ENCODE measurements at regions not wholly inside any gene's neighbourhood (a gene's known extent, or its start where the extent isn't known, plus 50 kb on each side); places are given as distances from the start of the nearest gene placed in this dataset.

DNA sequence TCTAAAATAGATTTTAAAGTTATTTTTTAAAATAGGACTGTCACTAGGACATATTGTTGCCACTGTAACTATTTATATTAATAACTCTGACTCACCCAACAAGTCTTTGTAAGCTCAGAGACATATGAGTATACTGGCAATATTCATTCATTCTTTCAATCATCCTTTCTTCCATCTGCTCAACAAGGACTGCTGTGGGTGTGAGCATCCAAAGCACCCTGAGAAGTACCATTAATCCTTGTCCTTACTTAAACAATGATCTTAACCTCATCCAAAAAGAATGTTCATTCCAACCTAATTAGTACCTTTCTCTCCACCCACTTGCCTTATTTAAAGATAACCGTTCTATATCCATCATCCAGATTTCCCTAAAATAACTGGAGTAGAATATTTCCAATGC is 94.2 kb upstream of the PPP2R3A start:
- no peak for DNase-seq (ENCODE audit: low spot score in 2 of 2)
- no peaks in the 10 kb centered on the region for H3K4me1 ChIP-seq
- H3K27ac ChIP-seq, result no peak overlapping the region
- H3K36me3 ChIP-seq, result no peaks in the 10 kb centered on the region
- H3K9me3 ChIP-seq, result peaks cover 0 to 13% of the 10 kb centered on the region in 2 donors
- no peaks in the 10 kb centered on the region for H3K27me3 ChIP-seq
- intact Hi-C loops (cut with DNase I), result no loop called here
- H3K4me3 ChIP-seq, result no peak overlapping the region
- no peak for TF ChIP-seq CTCF (IDR thresholded peaks at IDR 0.05)

- intact Hi-C loops (cut with DNase I), result no loop called here
- no peaks in the 10 kb centered on the region for H3K4me1 ChIP-seq
- TF ChIP-seq CTCF (IDR thresholded peaks at IDR 0.05), result no peak
- H3K4me3 ChIP-seq, result no peak overlapping the region
- peaks cover 0 to 13% of the 10 kb centered on the region in 2 donors for H3K9me3 ChIP-seq
- no peak for DNase-seq (ENCODE audit: low spot score in 2 of 2)
- H3K27ac ChIP-seq, result no peak overlapping the region
- no peaks in the 10 kb centered on the region for H3K36me3 ChIP-seq
- no peaks in the 10 kb centered on the region for H3K27me3 ChIP-seq
Measured at GRCh38 chr3:135874035-135874434, 91.5 kb upstream of the PPP2R3A start.

DNA sequence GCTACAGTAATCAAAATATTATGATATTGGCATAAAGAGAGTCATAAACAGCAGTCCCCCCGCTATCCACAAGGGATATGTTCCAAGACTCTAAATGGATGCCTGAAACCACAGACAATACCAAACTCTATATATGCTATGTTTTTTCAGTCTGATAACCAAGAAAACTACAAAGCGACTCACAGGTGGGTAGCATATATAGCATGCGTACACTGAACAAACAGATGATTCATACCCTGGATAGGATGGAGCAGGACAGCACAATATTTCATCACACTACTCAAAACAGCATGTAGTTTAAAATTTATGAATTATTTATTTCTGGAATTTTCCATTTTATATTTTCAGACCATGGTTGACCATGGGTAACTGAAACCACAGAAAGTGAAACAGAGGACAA is 87.0 kb upstream of the PPP2R3A start:
- DNase-seq (ENCODE audit: low spot score in 2 of 2), result no peak
- Histone ChIP-seq H3K36me3 (no peaks in the 10 kb centered on the region), H3K4me3 (no peak overlapping the region), H3K9me3 (peaks cover 0 to 7% of the 10 kb centered on the region in 2 donors), H3K27ac (no peak overlapping the region), H3K27me3 (no peaks in the 10 kb centered on the region), H3K4me1 (no peaks in the 10 kb centered on the region)
- TF ChIP-seq CTCF (IDR thresholded peaks at IDR 0.05), result no peak
- intact Hi-C loops (cut with DNase I), result no loop called here

DNA sequence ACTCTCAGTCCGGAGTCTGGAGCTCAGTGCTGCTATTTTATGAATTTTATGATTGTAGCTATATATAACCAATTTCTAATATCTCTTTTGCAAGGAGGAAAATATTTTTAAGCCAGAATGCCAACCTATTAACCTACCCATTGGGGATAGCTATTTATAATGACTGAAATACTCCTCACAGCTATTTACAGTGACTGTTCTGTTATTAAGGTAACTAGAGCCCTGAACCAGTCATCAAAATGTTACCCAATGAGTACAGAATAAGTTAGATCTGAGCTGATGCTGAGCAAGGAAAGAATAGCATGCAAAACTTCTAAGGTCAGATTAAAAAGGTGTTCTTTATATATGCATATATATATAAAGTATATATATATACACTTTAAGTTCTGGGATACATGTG is 79.6 kb upstream of the PPP2R3A start:
- intact Hi-C loops (cut with DNase I), result no loop called here
- Histone ChIP-seq H3K4me3 (no peak overlapping the region), H3K9me3 (no peaks in the 10 kb centered on the region), H3K27ac (no peak overlapping the region), H3K4me1 (no peaks in the 10 kb centered on the region), H3K27me3 (no peaks in the 10 kb centered on the region), H3K36me3 (no peaks in the 10 kb centered on the region)
- DNase-seq (ENCODE audit: low spot score in 2 of 2), result no peak
- no peak for TF ChIP-seq CTCF (IDR thresholded peaks at IDR 0.05)

DNA sequence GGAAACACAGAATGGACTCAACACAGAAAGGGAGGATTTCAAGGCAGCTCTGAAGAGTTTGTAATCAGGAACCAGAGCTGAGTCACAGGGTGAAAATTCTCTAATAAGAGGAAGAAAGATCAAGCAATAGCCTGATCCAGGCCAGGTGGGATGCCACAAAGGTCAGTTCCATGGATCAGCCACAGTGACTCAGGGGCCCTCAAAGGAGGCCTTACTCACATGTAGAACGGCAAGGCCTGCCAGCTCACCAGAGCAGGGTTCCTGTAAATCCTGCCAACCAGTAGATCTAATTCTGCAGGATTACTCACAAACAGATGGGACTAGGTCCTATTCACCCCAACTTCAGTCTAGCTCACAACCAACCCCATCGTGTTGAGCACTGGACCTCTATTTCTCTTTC is 78.3 kb upstream of the PPP2R3A start:
- H3K4me3 ChIP-seq, result no peak overlapping the region
- H3K36me3 ChIP-seq, result no peaks in the 10 kb centered on the region
- no peak for TF ChIP-seq CTCF (IDR thresholded peaks at IDR 0.05)
- no peaks in the 10 kb centered on the region for H3K27me3 ChIP-seq
- H3K9me3 ChIP-seq, result no peaks in the 10 kb centered on the region
- DNase-seq (ENCODE audit: low spot score in 2 of 2), result no peak
- intact Hi-C loops (cut with DNase I), result no loop called here
- H3K4me1 ChIP-seq, result no peaks in the 10 kb centered on the region
- no peak overlapping the region for H3K27ac ChIP-seq

DNA sequence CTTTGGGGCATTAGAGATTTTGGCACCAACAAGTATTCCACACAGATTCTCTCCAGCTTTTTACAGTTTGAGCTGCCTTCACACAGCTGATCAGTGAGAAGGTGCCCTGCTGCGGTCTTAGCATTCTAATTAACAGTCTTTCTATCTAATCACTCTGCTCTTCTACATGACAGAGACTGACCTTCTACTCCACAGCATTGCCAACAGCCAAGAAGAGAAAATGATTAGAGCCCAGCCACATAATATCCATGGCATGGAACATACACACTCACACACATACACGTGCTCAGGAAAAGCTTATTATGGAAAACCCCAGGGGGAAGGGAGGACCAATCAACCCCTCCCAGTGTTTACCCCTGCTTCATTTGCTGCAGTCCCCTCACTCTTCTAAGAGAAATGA is 76.1 kb upstream of the PPP2R3A start:
- intact Hi-C loops (cut with DNase I), result no loop called here
- no peak overlapping the region for H3K27ac ChIP-seq
- no peaks in the 10 kb centered on the region for H3K4me1 ChIP-seq
- no peaks in the 10 kb centered on the region for H3K36me3 ChIP-seq
- H3K27me3 ChIP-seq, result no peaks in the 10 kb centered on the region
- H3K9me3 ChIP-seq, result no peaks in the 10 kb centered on the region
- H3K4me3 ChIP-seq, result no peak overlapping the region
- TF ChIP-seq CTCF (IDR thresholded peaks at IDR 0.05), result no peak
- DNase-seq (ENCODE audit: low spot score in 2 of 2), result no peak

Measured in ascending aorta (tissue), 2 donors.